ENCODE measurements at regions not wholly inside any gene's neighbourhood (a gene's known extent, or its start where the extent isn't known, plus 50 kb on each side); places are given as distances from the start of the nearest gene placed in this dataset.
"Not testable (repeated sequence)": the region's sequence is repeated elsewhere in the genome, so short reads cannot be mapped to it uniquely, and the experiment has no call there.

GRCh38 chr5:155628346-155628745 lies 614.8 kb downstream of the KIF4B start:
- Mint-ChIP-seq H3K27me3 (peaks cover 5% of the 10 kb centered on the region), H3K36me3 (ENCODE audit: low read depth) (no peaks in the 10 kb centered on the region), H3K27ac (no peak overlapping the region), H3K4me1 (no peaks in the 10 kb centered on the region), H3K4me3 (no peak overlapping the region), H3K9me3 (no peaks in the 10 kb centered on the region)
- intact Hi-C loops (cut with micrococcal nuclease), result no loop called here
- no peak for DNase-seq

- Mint-ChIP-seq H3K4me1 (no peaks in the 10 kb centered on the region), H3K36me3 (ENCODE audit: low read depth) (no peaks in the 10 kb centered on the region), H3K27me3 (peaks cover 2% of the 10 kb centered on the region), H3K4me3 (no peak overlapping the region), H3K9me3 (no peaks in the 10 kb centered on the region), H3K27ac (no peak overlapping the region)
- no peak for DNase-seq
- intact Hi-C loops (cut with micrococcal nuclease), result no loop called here
These were observed 616.0 kb downstream of the KIF4B start for GRCh38 chr5:155629597-155629996.

- Mint-ChIP-seq H3K27ac (no peak overlapping the region), H3K9me3 (no peaks in the 10 kb centered on the region), H3K27me3 (no peaks in the 10 kb centered on the region), H3K4me1 (no peaks in the 10 kb centered on the region), H3K4me3 (no peak overlapping the region), H3K36me3 (ENCODE audit: low read depth) (no peaks in the 10 kb centered on the region)
- no peak for DNase-seq
- intact Hi-C loops (cut with micrococcal nuclease), result no loop called here
These were observed 617.6 kb downstream of the KIF4B start for GRCh38 chr5:155631116-155631515.

GRCh38 chr5:155633338-155633957 lies 619.9 kb downstream of the KIF4B start:
- H3K27me3 Mint-ChIP-seq, result no peaks in the 10 kb centered on the region
- no peak overlapping the region for H3K27ac Mint-ChIP-seq
- intact Hi-C loops (cut with micrococcal nuclease), result no loop called here
- H3K9me3 Mint-ChIP-seq, result no peaks in the 10 kb centered on the region
- H3K4me3 Mint-ChIP-seq, result no peak overlapping the region
- H3K4me1 Mint-ChIP-seq, result no peaks in the 10 kb centered on the region
- no peak for DNase-seq
- no peaks in the 10 kb centered on the region for H3K36me3 Mint-ChIP-seq (ENCODE audit: low read depth)

GRCh38 chr5:155649666-155650065 lies 636.1 kb downstream of the KIF4B start:
- H3K4me1 Mint-ChIP-seq, result no peaks in the 10 kb centered on the region
- H3K27ac Mint-ChIP-seq, result no peak overlapping the region
- intact Hi-C loops (cut with micrococcal nuclease), result no loop called here
- H3K9me3 Mint-ChIP-seq, result peaks cover 3% of the 10 kb centered on the region
- H3K4me3 Mint-ChIP-seq, result no peak overlapping the region
- no peaks in the 10 kb centered on the region for H3K36me3 Mint-ChIP-seq (ENCODE audit: low read depth)
- DNase-seq, result no peak
- H3K27me3 Mint-ChIP-seq, result no peaks in the 10 kb centered on the region

- Mint-ChIP-seq H3K9me3 (peaks cover 3% of the 10 kb centered on the region), H3K27me3 (no peaks in the 10 kb centered on the region), H3K36me3 (ENCODE audit: low read depth) (no peaks in the 10 kb centered on the region), H3K4me1 (no peaks in the 10 kb centered on the region), H3K4me3 (no peak overlapping the region), H3K27ac (no peak overlapping the region)
- DNase-seq, result no peak
- intact Hi-C loops (cut with micrococcal nuclease), result no loop called here
These were observed 642.0 kb downstream of the KIF4B start for GRCh38 chr5:155655569-155655968.

GRCh38 chr5:155661859-155662258 lies 648.3 kb downstream of the KIF4B start:
- no peaks in the 10 kb centered on the region for H3K36me3 Mint-ChIP-seq (ENCODE audit: low read depth)
- no peak overlapping the region for H3K27ac Mint-ChIP-seq
- intact Hi-C loops (cut with micrococcal nuclease), result no loop called here
- DNase-seq, result no peak
- no peaks in the 10 kb centered on the region for H3K4me1 Mint-ChIP-seq
- no peaks in the 10 kb centered on the region for H3K9me3 Mint-ChIP-seq
- no peak overlapping the region for H3K4me3 Mint-ChIP-seq
- H3K27me3 Mint-ChIP-seq, result no peaks in the 10 kb centered on the region

- intact Hi-C loops (cut with micrococcal nuclease), result no loop called here
- Mint-ChIP-seq H3K4me1 (no peaks in the 10 kb centered on the region), H3K4me3 (no peak overlapping the region), H3K27ac (no peak overlapping the region), H3K36me3 (ENCODE audit: low read depth) (no peaks in the 10 kb centered on the region), H3K9me3 (no peaks in the 10 kb centered on the region), H3K27me3 (no peaks in the 10 kb centered on the region)
- DNase-seq, result no peak
These were observed 651.8 kb downstream of the KIF4B start for GRCh38 chr5:155665361-155665760.

GRCh38 chr5:155672001-155672400 lies 655.0 kb upstream of the SGCD start:
- H3K4me3 Mint-ChIP-seq; H3K4me1 Mint-ChIP-seq; DNase-seq; H3K9me3 Mint-ChIP-seq; H3K27me3 Mint-ChIP-seq; H3K36me3 Mint-ChIP-seq (ENCODE audit: low read depth); intact Hi-C loops (cut with micrococcal nuclease); H3K27ac Mint-ChIP-seq: not testable (repeated sequence)

- no peaks in the 10 kb centered on the region for H3K27me3 Mint-ChIP-seq
- no peaks in the 10 kb centered on the region for H3K4me1 Mint-ChIP-seq
- no peak overlapping the region for H3K4me3 Mint-ChIP-seq
- H3K36me3 Mint-ChIP-seq (ENCODE audit: low read depth), result no peaks in the 10 kb centered on the region
- intact Hi-C loops (cut with micrococcal nuclease), result no loop called here
- H3K27ac Mint-ChIP-seq, result no peak overlapping the region
- DNase-seq, result no peak
- no peaks in the 10 kb centered on the region for H3K9me3 Mint-ChIP-seq
These were observed 650.0 kb upstream of the SGCD start for GRCh38 chr5:155676967-155677366.

GRCh38 chr5:155678371-155678770 lies 648.6 kb upstream of the SGCD start:
- no peak for DNase-seq
- Mint-ChIP-seq H3K27me3 (no peaks in the 10 kb centered on the region), H3K4me3 (no peak overlapping the region), H3K27ac (no peak overlapping the region), H3K4me1 (no peaks in the 10 kb centered on the region), H3K9me3 (no peaks in the 10 kb centered on the region), H3K36me3 (ENCODE audit: low read depth) (no peaks in the 10 kb centered on the region)
- intact Hi-C loops (cut with micrococcal nuclease), result no loop called here

GRCh38 chr5:155679530-155679929 lies 647.4 kb upstream of the SGCD start:
- Mint-ChIP-seq H3K36me3 (ENCODE audit: low read depth) (no peaks in the 10 kb centered on the region), H3K27ac (no peak overlapping the region), H3K9me3 (peaks cover 6% of the 10 kb centered on the region), H3K4me1 (no peaks in the 10 kb centered on the region), H3K27me3 (no peaks in the 10 kb centered on the region), H3K4me3 (no peak overlapping the region)
- DNase-seq, result no peak
- intact Hi-C loops (cut with micrococcal nuclease), result no loop called here

GRCh38 chr5:155684417-155684816 lies 642.5 kb upstream of the SGCD start:
- Mint-ChIP-seq H3K27ac (no peak overlapping the region), H3K4me3 (no peak overlapping the region), H3K27me3 (no peaks in the 10 kb centered on the region), H3K36me3 (ENCODE audit: low read depth) (no peaks in the 10 kb centered on the region), H3K9me3 (peaks cover 6% of the 10 kb centered on the region), H3K4me1 (no peaks in the 10 kb centered on the region)
- intact Hi-C loops (cut with micrococcal nuclease), result no loop called here
- DNase-seq, result no peak

- no peak overlapping the region for H3K4me3 Mint-ChIP-seq
- intact Hi-C loops (cut with micrococcal nuclease), result no loop called here
- no peak for DNase-seq
- no peaks in the 10 kb centered on the region for H3K4me1 Mint-ChIP-seq
- H3K27me3 Mint-ChIP-seq, result no peaks in the 10 kb centered on the region
- peaks cover 6% of the 10 kb centered on the region for H3K9me3 Mint-ChIP-seq
- no peaks in the 10 kb centered on the region for H3K36me3 Mint-ChIP-seq (ENCODE audit: low read depth)
- H3K27ac Mint-ChIP-seq, result no peak overlapping the region
These were observed 640.8 kb upstream of the SGCD start for GRCh38 chr5:155686131-155686530.

- Mint-ChIP-seq H3K4me1 (no peaks in the 10 kb centered on the region), H3K4me3 (no peak overlapping the region), H3K27me3 (no peaks in the 10 kb centered on the region), H3K9me3 (no peaks in the 10 kb centered on the region), H3K36me3 (ENCODE audit: low read depth) (no peaks in the 10 kb centered on the region), H3K27ac (no peak overlapping the region)
- DNase-seq, result no peak
- intact Hi-C loops (cut with micrococcal nuclease), result no loop called here
These were observed 637.6 kb upstream of the SGCD start for GRCh38 chr5:155689406-155689805.
